Smooth muscle cell (in vitro differentiated cells): ENCODE measurements at regions not wholly inside any gene's neighbourhood (a gene's known extent, or its start where the extent isn't known, plus 50 kb on each side); places are given as distances from the start of the nearest gene placed in this dataset.

Experiments
- DNase-seq: peaks from one replicate; lab custom pipeline; 2025; ENCODE audit not compliant: unreplicated experiment; lab: John Stamatoyannopoulos, UW
- H2AFZ ChIP-seq: fragments of 200-600 bp; sonication (generic); 2 replicates; pipeline ENCODE4 v1.6.0; 2016; ENCODE audit warnings: antibody characterized with exemption, low read depth, mild to moderate bottlenecking
- H3F3A ChIP-seq: fragments of 200-600 bp; sonication (generic); 2 replicates; pipeline ENCODE4 v1.6.0; 2017; ENCODE audit warnings: antibody characterized with exemption, low read depth
- H3K27ac ChIP-seq: fragments of 200-600 bp; sonication (generic); 2 replicates; pipeline ENCODE4 v1.5.1; 2016; ENCODE audit warnings: low read depth, mild to moderate bottlenecking
- H3K27me3 ChIP-seq: fragments of 200-600 bp; sonication (generic); 2 replicates; pipeline ENCODE4 v1.6.1; 2016; ENCODE audit warnings: low read depth, mild to moderate bottlenecking
- H3K36me3 ChIP-seq: fragments of 200-600 bp; sonication (generic); 2 replicates; pipeline ENCODE4 v1.5.1; 2016; ENCODE audit warnings: low read depth
- H3K4me1 ChIP-seq: fragments of 200-600 bp; sonication (generic); 2 replicates; pipeline ENCODE4 v1.5.1; 2016; ENCODE audit warnings: low read depth
- H3K4me2 ChIP-seq: fragments of 200-600 bp; sonication (generic); 2 replicates; pipeline ENCODE4 v1.6.0; 2016; ENCODE audit warnings: mild to moderate bottlenecking
- H3K4me3 ChIP-seq: fragments of 200-600 bp; sonication (generic); 2 replicates; pipeline ENCODE4 v1.5.1; 2016; ENCODE audit warnings: mild to moderate bottlenecking
- H3K79me2 ChIP-seq: fragments of 200-600 bp; sonication (generic); 2 replicates; pipeline ENCODE4 v1.6.0; 2016; ENCODE audit warnings: low read depth, mild to moderate bottlenecking
- H3K9ac ChIP-seq: fragments of 200-600 bp; sonication (generic); 2 replicates; pipeline ENCODE4 v1.6.0; 2016; ENCODE audit warnings: low read depth
- H3K9me3 ChIP-seq: fragments of 200-600 bp; sonication (generic); replicated peaks from 2 replicates; pipeline ENCODE4 v1.5.1; 2016; ENCODE audit warnings: low read depth
- H4K20me1 ChIP-seq: fragments of 200-600 bp; sonication (generic); 2 replicates; pipeline ENCODE4 v1.6.0; 2016; ENCODE audit warnings: low read depth
- WGBS: methylation state at CpG from one replicate; pipeline ENCODE4 v1.1.7; 2016; ENCODE audit warnings: low lambda C conversion rate; 5-methylcytosine and 5-hydroxymethylcytosine counted together
- TF ChIP-seq, protein P1 (sequence below): fragments of 200-600 bp; sonication (generic); IDR thresholded peaks from 2 replicates; pipeline ENCODE4 v1.5.1; 2017; ENCODE audit warnings: borderline replicate concordance, mild to moderate bottlenecking, antibody characterized with exemption; ENCODE audit not compliant: insufficient read depth, poor library complexity, severe bottlenecking

DNA sequence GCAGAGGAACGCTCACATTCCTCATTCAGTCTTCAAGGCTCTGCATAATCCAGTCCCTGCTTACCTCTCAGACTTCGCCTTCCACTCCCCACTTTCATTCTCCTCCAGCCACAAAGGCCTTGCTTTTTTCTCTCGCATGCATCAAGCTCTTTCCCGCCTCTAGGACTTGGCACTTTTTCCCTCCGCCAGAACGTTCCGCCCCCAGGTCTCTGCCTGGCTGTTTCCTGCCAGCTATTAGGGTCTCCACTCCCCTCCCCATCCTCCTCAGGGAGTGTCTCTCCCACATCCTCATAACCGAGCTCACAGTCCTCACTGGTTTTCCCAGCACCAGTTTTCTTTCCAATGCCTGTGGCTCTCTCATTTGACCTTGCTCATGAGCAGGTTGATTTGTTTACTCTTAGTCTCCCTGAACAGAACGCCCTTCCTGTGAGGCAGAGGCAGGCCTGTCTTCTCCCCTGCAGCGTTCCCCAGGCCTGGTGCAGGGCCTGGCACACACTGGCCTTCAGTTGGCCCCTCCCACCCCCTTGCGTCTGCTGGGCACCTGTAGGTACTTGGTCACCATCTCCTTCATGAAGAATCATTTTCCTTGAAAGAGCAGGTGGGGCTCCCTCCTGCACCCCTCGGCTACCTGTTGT lies 75.2 kb downstream of the RTL6 start:
- TF ChIP-seq, protein P1, sequence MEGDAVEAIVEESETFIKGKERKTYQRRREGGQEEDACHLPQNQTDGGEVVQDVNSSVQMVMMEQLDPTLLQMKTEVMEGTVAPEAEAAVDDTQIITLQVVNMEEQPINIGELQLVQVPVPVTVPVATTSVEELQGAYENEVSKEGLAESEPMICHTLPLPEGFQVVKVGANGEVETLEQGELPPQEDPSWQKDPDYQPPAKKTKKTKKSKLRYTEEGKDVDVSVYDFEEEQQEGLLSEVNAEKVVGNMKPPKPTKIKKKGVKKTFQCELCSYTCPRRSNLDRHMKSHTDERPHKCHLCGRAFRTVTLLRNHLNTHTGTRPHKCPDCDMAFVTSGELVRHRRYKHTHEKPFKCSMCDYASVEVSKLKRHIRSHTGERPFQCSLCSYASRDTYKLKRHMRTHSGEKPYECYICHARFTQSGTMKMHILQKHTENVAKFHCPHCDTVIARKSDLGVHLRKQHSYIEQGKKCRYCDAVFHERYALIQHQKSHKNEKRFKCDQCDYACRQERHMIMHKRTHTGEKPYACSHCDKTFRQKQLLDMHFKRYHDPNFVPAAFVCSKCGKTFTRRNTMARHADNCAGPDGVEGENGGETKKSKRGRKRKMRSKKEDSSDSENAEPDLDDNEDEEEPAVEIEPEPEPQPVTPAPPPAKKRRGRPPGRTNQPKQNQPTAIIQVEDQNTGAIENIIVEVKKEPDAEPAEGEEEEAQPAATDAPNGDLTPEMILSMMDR = no peak
- Histone ChIP-seq H3K4me2 (no peak overlapping the region), H4K20me1 (no peaks in the 10 kb centered on the region), H2AFZ (no peak overlapping the region), H3K36me3 (no peaks in the 10 kb centered on the region), H3K4me1 (no peaks in the 10 kb centered on the region), H3K9me3 (peaks cover 14% of the 10 kb centered on the region), H3K9ac (no peak overlapping the region), H3K27me3 (no peaks in the 10 kb centered on the region), H3K4me3 (no peak overlapping the region), H3K27ac (no peak overlapping the region), H3K79me2 (no peaks in the 10 kb centered on the region), H3F3A (no peaks in the 10 kb centered on the region)
- 78% methylated on average over 12 of the region's 12 CpGs for WGBS
- no peak for DNase-seq

DNA sequence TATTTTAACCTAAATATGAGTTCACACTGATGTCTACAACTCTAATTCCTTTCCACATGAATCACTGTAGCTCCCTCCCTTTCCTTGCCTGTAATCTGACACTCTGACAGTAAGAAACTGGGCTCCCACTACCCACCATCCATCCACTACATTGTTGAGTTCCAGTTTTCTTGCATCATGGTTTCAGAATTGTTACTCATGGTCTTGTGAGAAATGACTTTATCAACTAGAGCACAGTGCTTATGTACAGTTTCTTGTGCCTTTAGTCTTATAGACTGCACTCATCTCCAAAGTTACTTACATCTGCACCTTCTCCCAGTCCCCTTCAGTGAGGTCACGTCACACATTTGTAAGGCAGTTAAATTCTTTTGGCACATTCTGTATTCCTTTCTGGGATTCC lies 78.6 kb downstream of the RTL6 start:
- no peak overlapping the region for H3K9ac ChIP-seq
- no peaks in the 10 kb centered on the region for H3K4me1 ChIP-seq
- TF ChIP-seq, protein P1 = no peak
- no peaks in the 10 kb centered on the region for H3K36me3 ChIP-seq
- WGBS = 81% methylated on average over 1 of the region's 1 CpG
- no peak overlapping the region for H3K4me3 ChIP-seq
- no peak overlapping the region for H3K27ac ChIP-seq
- H2AFZ ChIP-seq = no peak overlapping the region
- no peaks in the 10 kb centered on the region for H3K79me2 ChIP-seq
- peaks cover 14% of the 10 kb centered on the region for H3K9me3 ChIP-seq
- no peaks in the 10 kb centered on the region for H3K27me3 ChIP-seq
- H3K4me2 ChIP-seq = no peak overlapping the region
- no peaks in the 10 kb centered on the region for H3F3A ChIP-seq
- no peak for DNase-seq
- no peaks in the 10 kb centered on the region for H4K20me1 ChIP-seq

DNA sequence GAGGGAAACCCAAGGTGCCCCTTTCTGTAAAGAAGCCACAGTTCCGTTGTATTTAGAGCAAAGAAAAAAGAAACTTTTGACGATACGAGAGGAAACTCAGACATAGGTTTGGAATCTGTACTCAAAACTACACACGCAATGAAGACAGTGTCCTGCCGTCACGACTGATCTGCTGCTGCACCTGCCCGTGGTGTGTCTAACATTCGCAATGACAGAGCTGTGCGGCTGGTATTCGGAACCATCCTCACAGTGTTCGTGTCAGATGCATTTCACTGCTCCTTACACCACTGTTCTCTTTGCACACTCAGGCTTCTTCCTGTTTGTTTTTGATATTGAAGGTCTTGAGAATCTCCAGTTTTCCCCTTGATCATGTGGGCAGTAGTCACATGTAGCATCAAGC lies 84.8 kb downstream of the RTL6 start:
- TF ChIP-seq, protein P1 = no peak
- H4K20me1 ChIP-seq = no peaks in the 10 kb centered on the region
- H3K27ac ChIP-seq = no peak overlapping the region
- peaks cover 6% of the 10 kb centered on the region for H3K4me1 ChIP-seq
- no peak for DNase-seq
- no peak overlapping the region for H3K4me2 ChIP-seq
- no peak overlapping the region for H3K4me3 ChIP-seq
- H3K9me3 ChIP-seq = no peaks in the 10 kb centered on the region
- H3K36me3 ChIP-seq = no peaks in the 10 kb centered on the region
- H3F3A ChIP-seq = no peaks in the 10 kb centered on the region
- no peak overlapping the region for H2AFZ ChIP-seq
- H3K79me2 ChIP-seq = no peaks in the 10 kb centered on the region
- no peak overlapping the region for H3K9ac ChIP-seq
- WGBS = 95% methylated on average over 11 of the region's 11 CpGs
- H3K27me3 ChIP-seq = no peaks in the 10 kb centered on the region

DNA sequence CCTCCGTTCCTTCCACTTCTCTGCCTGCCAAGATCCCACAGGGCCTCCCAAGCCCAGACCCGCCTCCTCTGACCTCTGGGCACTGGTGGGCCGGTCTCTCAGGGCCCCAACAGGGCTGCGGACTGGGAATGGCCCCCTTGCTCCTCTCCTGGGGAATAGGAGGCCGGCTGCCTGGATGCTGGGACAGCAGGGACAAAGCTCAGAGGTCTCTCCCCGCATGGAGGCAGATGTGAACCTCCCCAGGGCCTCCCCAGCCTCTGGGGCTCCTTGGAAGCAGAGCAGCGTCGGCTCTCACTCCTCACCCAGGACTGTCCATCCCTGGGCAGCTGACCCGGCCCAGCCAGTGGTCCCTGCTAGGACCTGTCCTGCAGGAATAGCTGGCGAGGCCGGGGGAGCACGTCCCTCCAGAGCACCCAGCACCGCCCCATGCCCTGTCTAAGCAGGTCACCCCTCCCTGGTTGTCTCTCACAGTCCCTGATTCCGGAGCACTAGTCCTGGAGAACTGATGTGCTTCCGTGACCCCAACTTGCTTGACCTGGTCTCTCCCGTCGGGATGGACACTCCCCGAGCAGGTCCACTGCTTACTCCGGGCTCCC lies 85.8 kb downstream of the RTL6 start:
- Histone ChIP-seq H3K9me3 (no peaks in the 10 kb centered on the region), H3K4me2 (no peak overlapping the region), H3F3A (no peaks in the 10 kb centered on the region), H3K4me1 (peaks cover 6% of the 10 kb centered on the region), H3K79me2 (no peaks in the 10 kb centered on the region), H3K4me3 (no peak overlapping the region), H3K9ac (no peak overlapping the region), H3K27me3 (no peaks in the 10 kb centered on the region), H3K36me3 (no peaks in the 10 kb centered on the region), H3K27ac (no peak overlapping the region), H4K20me1 (no peaks in the 10 kb centered on the region), H2AFZ (no peak overlapping the region)
- WGBS = 90% methylated on average over 19 of the region's 19 CpGs
- TF ChIP-seq, protein P1 = no peak
- no peak for DNase-seq
